ENCODE measurements at regions not wholly inside any gene's neighbourhood (a gene's known extent, or its start where the extent isn't known, plus 50 kb on each side); places are given as distances from the start of the nearest gene placed in this dataset.

DNA sequence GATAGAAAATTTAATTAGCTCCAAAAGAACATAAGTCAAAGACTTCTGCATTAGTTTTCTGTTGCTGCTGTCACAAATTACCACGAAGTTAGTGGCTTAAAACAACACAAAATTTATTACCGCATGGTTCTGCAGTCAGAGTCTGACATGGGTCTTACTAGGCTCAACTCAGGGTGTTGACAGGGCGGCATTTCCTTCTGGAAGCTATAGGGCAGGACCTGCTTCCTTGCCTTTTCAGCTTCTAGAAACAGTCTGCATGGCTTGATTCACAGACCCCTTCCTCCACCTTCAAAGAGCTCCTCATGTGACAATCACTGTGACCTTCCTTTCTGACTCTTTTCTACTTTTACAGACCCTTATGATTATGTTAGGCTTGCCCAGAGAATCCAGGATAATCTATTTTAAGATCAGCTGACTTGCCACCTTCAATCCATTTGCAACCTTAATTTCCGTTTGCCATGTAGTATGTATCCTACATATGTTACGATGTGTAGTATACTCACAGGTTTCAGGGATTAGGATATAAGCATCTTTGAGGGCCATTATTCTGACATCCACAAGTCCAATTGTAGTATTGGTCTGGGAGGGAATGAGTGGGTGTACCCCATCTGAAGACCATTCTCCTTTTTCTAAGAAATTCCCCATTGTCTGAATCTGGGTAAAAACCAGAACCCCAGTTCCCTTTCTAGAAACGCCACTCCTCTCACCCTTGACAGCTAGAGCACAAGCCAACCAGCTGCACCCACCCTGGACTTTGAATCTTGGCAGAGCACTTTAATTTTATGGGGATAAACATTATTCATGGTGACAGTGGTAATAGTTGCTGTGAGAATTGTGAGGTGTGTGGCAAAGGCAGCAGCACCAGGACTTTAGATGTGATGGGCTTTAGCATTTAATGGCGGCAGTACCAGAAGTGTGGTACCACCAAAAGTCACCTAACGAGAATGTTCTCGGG, 265.5 kb downstream of the KCNJ2 start:
- Histone ChIP-seq H3K9me3 (ENCODE audit: insufficient read depth, low read depth) (no peaks in the 10 kb centered on the region), H3K9me2 (ENCODE audit: insufficient read depth) (no peaks in the 10 kb centered on the region), H3K4me1 (replicated peaks; ENCODE audit: insufficient read depth) (no peaks in the 10 kb centered on the region), H3K79me2 (ENCODE audit: low read depth) (no peaks in the 10 kb centered on the region), H3F3A (ENCODE audit: insufficient read depth, low read depth) (no peaks in the 10 kb centered on the region), H3K36me3 (ENCODE audit: low read depth) (no peaks in the 10 kb centered on the region), H3K4me2 (no peak overlapping the region), H4K20me1 (ENCODE audit: insufficient read depth) (no peaks in the 10 kb centered on the region), H2AFZ (no peak overlapping the region), H3K27ac (no peak overlapping the region), H3K4me3 (no peak overlapping the region), H3K27me3 (ENCODE audit: insufficient read depth, low read depth) (no peaks in the 10 kb centered on the region)
- BruUV-seq (replicated peaks) = no TSS peak
- ChIA-PET CTCF (no interaction called here), POLR2A (ENCODE audit: unreplicated experiment) (no interaction called here)
- TF ChIP-seq, protein P1, sequence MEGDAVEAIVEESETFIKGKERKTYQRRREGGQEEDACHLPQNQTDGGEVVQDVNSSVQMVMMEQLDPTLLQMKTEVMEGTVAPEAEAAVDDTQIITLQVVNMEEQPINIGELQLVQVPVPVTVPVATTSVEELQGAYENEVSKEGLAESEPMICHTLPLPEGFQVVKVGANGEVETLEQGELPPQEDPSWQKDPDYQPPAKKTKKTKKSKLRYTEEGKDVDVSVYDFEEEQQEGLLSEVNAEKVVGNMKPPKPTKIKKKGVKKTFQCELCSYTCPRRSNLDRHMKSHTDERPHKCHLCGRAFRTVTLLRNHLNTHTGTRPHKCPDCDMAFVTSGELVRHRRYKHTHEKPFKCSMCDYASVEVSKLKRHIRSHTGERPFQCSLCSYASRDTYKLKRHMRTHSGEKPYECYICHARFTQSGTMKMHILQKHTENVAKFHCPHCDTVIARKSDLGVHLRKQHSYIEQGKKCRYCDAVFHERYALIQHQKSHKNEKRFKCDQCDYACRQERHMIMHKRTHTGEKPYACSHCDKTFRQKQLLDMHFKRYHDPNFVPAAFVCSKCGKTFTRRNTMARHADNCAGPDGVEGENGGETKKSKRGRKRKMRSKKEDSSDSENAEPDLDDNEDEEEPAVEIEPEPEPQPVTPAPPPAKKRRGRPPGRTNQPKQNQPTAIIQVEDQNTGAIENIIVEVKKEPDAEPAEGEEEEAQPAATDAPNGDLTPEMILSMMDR (conservative IDR thresholded peaks at IDR 0.05) = no peak
- no peak for TF ChIP-seq EZH2 (IDR thresholded peaks at IDR 0.05; ENCODE audit: low read depth)
- intact Hi-C loops (cut with micrococcal nuclease; ENCODE audit: unreplicated experiment) = no loop called here
- no peak for DNase-seq

GRCh38 chr17:70437656-70438055, 268.3 kb downstream of the KCNJ2 start:
- POLR2A ChIA-PET (ENCODE audit: unreplicated experiment) = no interaction called here

DNA sequence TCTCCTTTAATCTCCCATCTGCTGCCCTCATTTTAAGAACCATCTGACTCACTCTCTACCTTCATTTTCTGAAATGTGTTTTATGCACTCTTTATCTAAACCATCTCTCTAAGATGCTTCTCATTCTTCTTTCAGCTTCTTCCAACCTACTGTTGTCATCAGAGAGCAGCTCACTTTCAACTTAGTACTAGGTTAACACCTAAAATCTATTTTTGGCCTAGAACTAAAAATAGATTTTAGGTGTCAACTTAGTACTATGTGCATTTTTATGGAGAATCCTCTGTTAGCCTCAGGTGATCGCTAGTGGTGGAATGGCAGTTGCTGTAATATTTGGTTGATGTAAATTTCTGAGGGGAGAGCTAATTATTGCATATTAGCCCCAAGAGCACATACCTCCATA, 277.1 kb downstream of the KCNJ2 start:
- Histone ChIP-seq H3K27me3 (ENCODE audit: insufficient read depth, low read depth) (no peaks in the 10 kb centered on the region), H3K9me2 (ENCODE audit: insufficient read depth) (no peaks in the 10 kb centered on the region), H2AFZ (no peak overlapping the region), H3K9me3 (ENCODE audit: insufficient read depth, low read depth) (no peaks in the 10 kb centered on the region; the same call in 1 of the 2 replicates), H3K27ac (no peak overlapping the region), H3K4me3 (no peak overlapping the region), H4K20me1 (ENCODE audit: insufficient read depth) (no peaks in the 10 kb centered on the region), H3K36me3 (ENCODE audit: low read depth) (no peaks in the 10 kb centered on the region), H3K4me1 (replicated peaks; ENCODE audit: insufficient read depth) (peaks cover 7% of the 10 kb centered on the region), H3K79me2 (ENCODE audit: low read depth) (no peaks in the 10 kb centered on the region), H3K4me2 (no peak overlapping the region), H3F3A (ENCODE audit: insufficient read depth, low read depth) (no peaks in the 10 kb centered on the region)
- no peak for DNase-seq
- BruUV-seq (replicated peaks) = no TSS peak
- ChIA-PET CTCF (no interaction called here), POLR2A (ENCODE audit: unreplicated experiment) (no interaction called here)
- TF ChIP-seq EZH2 (IDR thresholded peaks at IDR 0.05; ENCODE audit: low read depth) = no peak
- TF ChIP-seq, protein P1 (conservative IDR thresholded peaks at IDR 0.05) = no peak
- intact Hi-C loops (cut with micrococcal nuclease; ENCODE audit: unreplicated experiment) = no loop called here

More at GRCh38 chr17:70437656-70438055, 268.3 kb downstream of the KCNJ2 start:
- Histone ChIP-seq H3F3A (ENCODE audit: insufficient read depth, low read depth) (no peaks in the 10 kb centered on the region), H3K27ac (no peak overlapping the region), H3K9me2 (ENCODE audit: insufficient read depth) (no peaks in the 10 kb centered on the region), H3K36me3 (ENCODE audit: low read depth) (no peaks in the 10 kb centered on the region), H3K4me2 (no peak overlapping the region), H3K4me1 (replicated peaks; ENCODE audit: insufficient read depth) (no peaks in the 10 kb centered on the region), H3K4me3 (no peak overlapping the region), H3K27me3 (ENCODE audit: insufficient read depth, low read depth) (no peaks in the 10 kb centered on the region), H3K79me2 (ENCODE audit: low read depth) (no peaks in the 10 kb centered on the region), H3K9me3 (ENCODE audit: insufficient read depth, low read depth) (no peaks in the 10 kb centered on the region), H2AFZ (no peak overlapping the region), H4K20me1 (ENCODE audit: insufficient read depth) (no peaks in the 10 kb centered on the region)
- no TSS peak for BruUV-seq (replicated peaks)
- no peak for DNase-seq
- TF ChIP-seq, protein P1 (conservative IDR thresholded peaks at IDR 0.05) = no peak
- TF ChIP-seq EZH2 (IDR thresholded peaks at IDR 0.05; ENCODE audit: low read depth) = no peak
- CTCF ChIA-PET = no interaction called here
- intact Hi-C loops (cut with micrococcal nuclease; ENCODE audit: unreplicated experiment) = no loop called here

Measured in PC-9 (cell line).